Liver (tissue), 8 donors: ENCODE measurements at regions not wholly inside any gene's neighbourhood (a gene's known extent, or its start where the extent isn't known, plus 50 kb on each side); places are given as distances from the start of the nearest gene placed in this dataset.

Experiments
- DNase-seq: peaks from one replicate; pipeline ENCODE4 v3.0.0-alpha.2; 2017; ENCODE audit warnings: low spot score
- H3K27ac ChIP-seq, 2 donors: one replicate each; pipeline ENCODE4 v1.7.0; 2013; ENCODE audit warnings: inconsistent platforms in 2 of 2, low read length in 2 of 2, control low read depth in 1 of 2, low read depth in 1 of 2, mild to moderate bottlenecking in 1 of 2
- H3K27me3 ChIP-seq, 4 donors: one replicate each; pipeline versions ENCODE4 v1.6.1 to v1.7.0; 2013; ENCODE audit warnings: low read length in 3 of 4, inconsistent platforms in 1 of 4, mild to moderate bottlenecking in 1 of 4, moderate library complexity in 1 of 4; ENCODE audit not compliant: control insufficient read depth in 4 of 4, insufficient read depth in 4 of 4
- H3K36me3 ChIP-seq, 4 donors: one replicate each; pipeline versions ENCODE4 v1.6.1 to v1.7.0; 2013; ENCODE audit warnings: low read length in 3 of 4, mild to moderate bottlenecking in 3 of 4, low read depth in 1 of 4, moderate library complexity in 1 of 4; ENCODE audit not compliant: control insufficient read depth in 4 of 4, insufficient read depth in 3 of 4
- H3K4me1 ChIP-seq, 4 donors: one replicate each; pipeline versions ENCODE4 v1.6.1 to v1.7.0; 2013; ENCODE audit warnings: low read length in 3 of 4, mild to moderate bottlenecking in 3 of 4, moderate library complexity in 1 of 4; ENCODE audit not compliant: control insufficient read depth in 4 of 4, insufficient read depth in 4 of 4
- H3K4me3 ChIP-seq, 3 donors: one replicate each; pipeline versions ENCODE4 v1.6.1 to v1.7.0; 2013; ENCODE audit warnings: low read length in 3 of 3, control low read depth in 1 of 3, low read depth in 1 of 3, mild to moderate bottlenecking in 1 of 3
- H3K9ac ChIP-seq, 2 donors: one replicate each; pipeline ENCODE4 v1.7.0; 2013; ENCODE audit warnings: low read length in 2 of 2, mild to moderate bottlenecking in 2 of 2, moderate library complexity in 2 of 2, control low read depth in 1 of 2, low read depth in 1 of 2
- H3K9me3 ChIP-seq, 4 donors: one replicate each; pipeline versions ENCODE4 v1.6.1 to v1.7.0; 2013; ENCODE audit warnings: low read length in 3 of 4; ENCODE audit not compliant: control insufficient read depth in 4 of 4
- CTCF ChIP-seq: fragments of 150-350 bp; IDR thresholded peaks from 2 replicates; pipeline ENCODE4 v1.5.1; 2017; ENCODE audit warnings: improper control_type of control experiment, low read depth, low read length; ENCODE audit not compliant: missing input control
- EGR1 ChIP-seq, 2 donors: IDR thresholded peaks; 2 replicates each; pipeline ENCODE4 v1.6.1; 2016 to 2018; ENCODE audit warnings: antibody characterized with exemption in 2 of 2, low read depth in 2 of 2
- FOXA1 ChIP-seq: IDR thresholded peaks from 2 replicates; pipeline ENCODE4 v1.6.1; 2016; ENCODE audit warnings: antibody characterized with exemption
- FOXA2 ChIP-seq: IDR thresholded peaks from 2 replicates; pipeline ENCODE4 v1.6.1; 2016; ENCODE audit warnings: antibody characterized with exemption
- GABPA ChIP-seq, 2 donors: IDR thresholded peaks in 1 of 2; conservative IDR thresholded peaks in 1 of 2; 2 replicates each; pipeline ENCODE4 v1.6.1; 2016; ENCODE audit warnings: antibody characterized with exemption in 2 of 2, mild to moderate bottlenecking in 1 of 2, moderate library complexity in 1 of 2
- HNF4A ChIP-seq, 2 donors: conservative IDR thresholded peaks; 2 replicates each; pipeline ENCODE4 v1.6.1; 2016; ENCODE audit warnings: antibody characterized with exemption in 2 of 2, mild to moderate bottlenecking in 2 of 2
- HNF4G ChIP-seq: IDR thresholded peaks from 2 replicates; pipeline ENCODE4 v1.6.1; 2016; ENCODE audit warnings: antibody characterized with exemption
- JUND ChIP-seq, 2 donors: IDR thresholded peaks; 2 replicates each; pipeline ENCODE4 v1.6.1; 2016; ENCODE audit warnings: antibody characterized with exemption in 2 of 2
- NR2F2 ChIP-seq: IDR thresholded peaks from 2 replicates; pipeline ENCODE4 v1.6.1; 2016; ENCODE audit warnings: antibody characterized with exemption
- RAD21 ChIP-seq, 2 donors: IDR thresholded peaks; 2 replicates each; pipeline ENCODE4 v1.6.1; 2016; ENCODE audit warnings: antibody characterized with exemption in 2 of 2, mild to moderate bottlenecking in 2 of 2
- RXRA ChIP-seq, 2 donors: IDR thresholded peaks; 2 replicates each; pipeline ENCODE4 v1.6.1; 2017 to 2018; ENCODE audit warnings: antibody characterized with exemption in 2 of 2, mild to moderate bottlenecking in 1 of 2
- SP1 ChIP-seq: IDR thresholded peaks from 2 replicates; pipeline ENCODE4 v1.6.1; 2018; ENCODE audit warnings: antibody characterized with exemption, mild to moderate bottlenecking
- TAF1 ChIP-seq: conservative IDR thresholded peaks from 2 replicates; pipeline ENCODE4 v1.6.1; 2016; ENCODE audit warnings: antibody characterized with exemption, mild to moderate bottlenecking
- YY1 ChIP-seq: IDR thresholded peaks from 2 replicates; pipeline ENCODE4 v1.6.1; 2016; ENCODE audit warnings: antibody characterized with exemption, mild to moderate bottlenecking
- WGBS: extraction: QIAGEN DNeasy Blood & Tissue Kit; methylation state at CpG from one replicate; pipeline ENCODE4 v1.1.7; 2013; 5-methylcytosine and 5-hydroxymethylcytosine counted together
- TF ChIP-seq, protein P1 (sequence below): IDR thresholded peaks from 2 replicates; pipeline ENCODE4 v1.6.1; 2016; ENCODE audit warnings: antibody characterized with exemption
- TF ChIP-seq, protein P2 (sequence below): IDR thresholded peaks from 2 replicates; pipeline ENCODE4 v1.6.1; 2016; ENCODE audit warnings: antibody characterized with exemption
- TF ChIP-seq, protein P3 (sequence below): IDR thresholded peaks from 2 replicates; pipeline ENCODE4 v1.6.1; 2016; ENCODE audit warnings: antibody characterized with exemption
- TF ChIP-seq, protein P4 (sequence below): IDR thresholded peaks from 2 replicates; pipeline ENCODE4 v1.6.1; 2016; ENCODE audit warnings: antibody characterized with exemption, mild to moderate bottlenecking
- donor health status: healthy.
- donor health status: healthy.
- donor health status: healthy.
- donor health status: healthy.
- donor health status: healthy.

GRCh38 chr2:156657809-156658208 lies 221.6 kb downstream of the GPD2 start:
- Histone ChIP-seq H3K9ac (no peak overlapping the region), H3K36me3 (no peaks in the 10 kb centered on the region), H3K27me3 (no peaks in the 10 kb centered on the region), H3K4me1 (peaks cover 0 to 7% (median 4%) of the 10 kb centered on the region in 4 donors), H3K27ac (no peak overlapping the region), H3K9me3 (no peaks in the 10 kb centered on the region), H3K4me3 (no peak overlapping the region)
- no peak for DNase-seq
- 51% methylated on average over 2 of the region's 2 CpGs for WGBS
- TF ChIP-seq HNF4G, result no peak
- TF ChIP-seq, protein P1, sequence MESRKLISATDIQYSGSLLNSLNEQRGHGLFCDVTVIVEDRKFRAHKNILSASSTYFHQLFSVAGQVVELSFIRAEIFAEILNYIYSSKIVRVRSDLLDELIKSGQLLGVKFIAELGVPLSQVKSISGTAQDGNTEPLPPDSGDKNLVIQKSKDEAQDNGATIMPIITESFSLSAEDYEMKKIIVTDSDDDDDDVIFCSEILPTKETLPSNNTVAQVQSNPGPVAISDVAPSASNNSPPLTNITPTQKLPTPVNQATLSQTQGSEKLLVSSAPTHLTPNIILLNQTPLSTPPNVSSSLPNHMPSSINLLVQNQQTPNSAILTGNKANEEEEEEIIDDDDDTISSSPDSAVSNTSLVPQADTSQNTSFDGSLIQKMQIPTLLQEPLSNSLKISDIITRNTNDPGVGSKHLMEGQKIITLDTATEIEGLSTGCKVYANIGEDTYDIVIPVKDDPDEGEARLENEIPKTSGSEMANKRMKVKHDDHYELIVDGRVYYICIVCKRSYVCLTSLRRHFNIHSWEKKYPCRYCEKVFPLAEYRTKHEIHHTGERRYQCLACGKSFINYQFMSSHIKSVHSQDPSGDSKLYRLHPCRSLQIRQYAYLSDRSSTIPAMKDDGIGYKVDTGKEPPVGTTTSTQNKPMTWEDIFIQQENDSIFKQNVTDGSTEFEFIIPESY, result no peak
- peak in 1 of 2 donors; percentile 33 for TF ChIP-seq RXRA (IDR thresholded peaks at IDR 0.05)
- TF ChIP-seq YY1, result peak; percentile 23
- TF ChIP-seq, protein P2, sequence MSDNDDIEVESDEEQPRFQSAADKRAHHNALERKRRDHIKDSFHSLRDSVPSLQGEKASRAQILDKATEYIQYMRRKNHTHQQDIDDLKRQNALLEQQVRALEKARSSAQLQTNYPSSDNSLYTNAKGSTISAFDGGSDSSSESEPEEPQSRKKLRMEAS, result peak; percentile 53
- no peak for TF ChIP-seq JUND (IDR thresholded peaks at IDR 0.05)
- peak in 1 of 2 donors; percentile 47 for TF ChIP-seq RAD21 (IDR thresholded peaks at IDR 0.05)
- no peak for TF ChIP-seq EGR1 (IDR thresholded peaks at IDR 0.05; ENCODE audit: low read depth in 2 of 2)
- peak in 1 of 2 donors; percentile 51 for TF ChIP-seq HNF4A (conservative IDR thresholded peaks at IDR 0.05)

DNA sequence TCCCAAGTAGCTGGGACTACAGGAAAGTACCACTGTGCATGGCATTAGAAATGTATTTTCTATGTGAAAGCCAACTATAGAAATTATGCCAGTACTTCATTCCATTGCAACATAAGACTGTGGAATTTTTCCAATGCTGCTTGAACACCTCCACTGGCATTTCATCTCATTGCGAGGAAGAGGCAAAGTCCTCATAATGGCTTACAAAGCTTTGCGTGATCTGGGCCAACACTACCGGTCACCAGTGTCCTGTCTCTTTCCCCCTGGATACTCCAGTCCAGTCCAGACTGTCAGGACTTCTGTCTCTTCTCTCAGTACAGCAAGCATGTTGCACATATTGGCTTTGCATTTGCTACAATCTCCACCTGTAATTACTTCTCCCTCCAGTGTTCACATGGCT lies 223.5 kb downstream of the GPD2 start:
- no peaks in the 10 kb centered on the region for H3K27me3 ChIP-seq
- DNase-seq, result no peak
- H3K36me3 ChIP-seq, result no peaks in the 10 kb centered on the region
- TF ChIP-seq, protein P2, result peak; percentile 74
- TF ChIP-seq GABPA (IDR thresholded peaks at IDR 0.05 in 1 of 2, conservative IDR thresholded peaks at IDR 0.05 in 1 of 2) (no peak), TAF1 (no peak), HNF4G (peak; percentile 50), SP1 (peak; percentile 71), RXRA (IDR thresholded peaks at IDR 0.05) (peak in 1 of 2 donors; percentile 68), FOXA1 (no peak), FOXA2 (peak; percentile 28), EGR1 (IDR thresholded peaks at IDR 0.05; ENCODE audit: low read depth in 2 of 2) (peak in 1 of 2 donors; percentile 57), JUND (IDR thresholded peaks at IDR 0.05) (peak in 1 of 2 donors; percentile 63), YY1 (peak; percentile 88), NR2F2 (no peak), HNF4A (conservative IDR thresholded peaks at IDR 0.05) (peak; percentile 84 to 90), RAD21 (IDR thresholded peaks at IDR 0.05) (peak; percentile 26 to 35), CTCF (no peak)
- TF ChIP-seq, protein P3, sequence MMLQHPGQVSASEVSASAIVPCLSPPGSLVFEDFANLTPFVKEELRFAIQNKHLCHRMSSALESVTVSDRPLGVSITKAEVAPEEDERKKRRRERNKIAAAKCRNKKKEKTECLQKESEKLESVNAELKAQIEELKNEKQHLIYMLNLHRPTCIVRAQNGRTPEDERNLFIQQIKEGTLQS, result no peak
- TF ChIP-seq, protein P4, sequence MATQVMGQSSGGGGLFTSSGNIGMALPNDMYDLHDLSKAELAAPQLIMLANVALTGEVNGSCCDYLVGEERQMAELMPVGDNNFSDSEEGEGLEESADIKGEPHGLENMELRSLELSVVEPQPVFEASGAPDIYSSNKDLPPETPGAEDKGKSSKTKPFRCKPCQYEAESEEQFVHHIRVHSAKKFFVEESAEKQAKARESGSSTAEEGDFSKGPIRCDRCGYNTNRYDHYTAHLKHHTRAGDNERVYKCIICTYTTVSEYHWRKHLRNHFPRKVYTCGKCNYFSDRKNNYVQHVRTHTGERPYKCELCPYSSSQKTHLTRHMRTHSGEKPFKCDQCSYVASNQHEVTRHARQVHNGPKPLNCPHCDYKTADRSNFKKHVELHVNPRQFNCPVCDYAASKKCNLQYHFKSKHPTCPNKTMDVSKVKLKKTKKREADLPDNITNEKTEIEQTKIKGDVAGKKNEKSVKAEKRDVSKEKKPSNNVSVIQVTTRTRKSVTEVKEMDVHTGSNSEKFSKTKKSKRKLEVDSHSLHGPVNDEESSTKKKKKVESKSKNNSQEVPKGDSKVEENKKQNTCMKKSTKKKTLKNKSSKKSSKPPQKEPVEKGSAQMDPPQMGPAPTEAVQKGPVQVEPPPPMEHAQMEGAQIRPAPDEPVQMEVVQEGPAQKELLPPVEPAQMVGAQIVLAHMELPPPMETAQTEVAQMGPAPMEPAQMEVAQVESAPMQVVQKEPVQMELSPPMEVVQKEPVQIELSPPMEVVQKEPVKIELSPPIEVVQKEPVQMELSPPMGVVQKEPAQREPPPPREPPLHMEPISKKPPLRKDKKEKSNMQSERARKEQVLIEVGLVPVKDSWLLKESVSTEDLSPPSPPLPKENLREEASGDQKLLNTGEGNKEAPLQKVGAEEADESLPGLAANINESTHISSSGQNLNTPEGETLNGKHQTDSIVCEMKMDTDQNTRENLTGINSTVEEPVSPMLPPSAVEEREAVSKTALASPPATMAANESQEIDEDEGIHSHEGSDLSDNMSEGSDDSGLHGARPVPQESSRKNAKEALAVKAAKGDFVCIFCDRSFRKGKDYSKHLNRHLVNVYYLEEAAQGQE, result peak; percentile 46
- TF ChIP-seq, protein P1, result no peak
- no peaks in the 10 kb centered on the region for H3K9me3 ChIP-seq
- peak overlapping the region in 1 of 2 donors; percentile 74 for H3K27ac ChIP-seq
- no peak overlapping the region for H3K4me3 ChIP-seq
- H3K9ac ChIP-seq, result no peak overlapping the region
- 42% methylated on average over 3 of the region's 3 CpGs for WGBS
- peaks cover 0 to 11% (median 4%) of the 10 kb centered on the region in 4 donors for H3K4me1 ChIP-seq
